DMS153 (cell line): ENCODE measurements at regions not wholly inside any gene's neighbourhood (a gene's known extent, or its start where the extent isn't known, plus 50 kb on each side); places are given as distances from the start of the nearest gene placed in this dataset.

Experiments used
- DNase-seq: peaks from one replicate; lab custom pipeline; 2025; lab: John Stamatoyannopoulos, UW

GRCh38 chr2:12083713-12084419 is 337.4 kb downstream of the LPIN1 start:
- no peak for DNase-seq

- no peak for DNase-seq
These were observed 340.7 kb downstream of the LPIN1 start for GRCh38 chr2:12087175-12087574.

GRCh38 chr2:12087671-12088380 is 341.4 kb downstream of the LPIN1 start:
- no peak for DNase-seq

- no peak for DNase-seq
These were observed 342.6 kb downstream of the LPIN1 start for GRCh38 chr2:12089001-12089400.

- no peak for DNase-seq
These were observed 343.1 kb downstream of the LPIN1 start for GRCh38 chr2:12089496-12089895.

- no peak for DNase-seq
These were observed 343.6 kb downstream of the LPIN1 start for GRCh38 chr2:12090072-12090471.

GRCh38 chr2:12090590-12090989 is 344.2 kb downstream of the LPIN1 start:
- no peak for DNase-seq

GRCh38 chr2:12091201-12091806 is 344.9 kb downstream of the LPIN1 start:
- DNase-seq = no peak

- no peak for DNase-seq
These were observed 347.7 kb downstream of the LPIN1 start for GRCh38 chr2:12094134-12094533.

- no peak for DNase-seq
These were observed 349.8 kb downstream of the LPIN1 start for GRCh38 chr2:12096051-12096787.

GRCh38 chr2:12096788-12097449 is 350.5 kb downstream of the LPIN1 start:
- no peak for DNase-seq

GRCh38 chr2:12097859-12098258 is 351.4 kb downstream of the LPIN1 start:
- DNase-seq = no peak

- no peak for DNase-seq
These were observed 352.9 kb downstream of the LPIN1 start for GRCh38 chr2:12099374-12099773.

- no peak for DNase-seq
These were observed 356.2 kb downstream of the LPIN1 start for GRCh38 chr2:12102679-12103078.

GRCh38 chr2:12105180-12105579 is 358.7 kb downstream of the LPIN1 start:
- DNase-seq = no peak

GRCh38 chr2:12106440-12107080 is 360.1 kb downstream of the LPIN1 start:
- no peak for DNase-seq

GRCh38 chr2:12107321-12107720 is 360.9 kb downstream of the LPIN1 start:
- no peak for DNase-seq

GRCh38 chr2:12107939-12108338 is 361.5 kb downstream of the LPIN1 start:
- no peak for DNase-seq

GRCh38 chr2:12109363-12110017 is 363.1 kb downstream of the LPIN1 start:
- no peak for DNase-seq

- DNase-seq = no peak
These were observed 363.6 kb downstream of the LPIN1 start for GRCh38 chr2:12110074-12110473.

- DNase-seq = no peak
These were observed 364.0 kb downstream of the LPIN1 start for GRCh38 chr2:12110481-12110880.
